ENCODE measurements at regions not wholly inside any gene's neighbourhood (a gene's known extent, or its start where the extent isn't known, plus 50 kb on each side); places are given as distances from the start of the nearest gene placed in this dataset.
"Not testable (repeated sequence)": the region's sequence is repeated elsewhere in the genome, so short reads cannot be mapped to it uniquely, and the experiment has no call there.

- not testable (repeated sequence) for DNase-seq
These were observed 128.8 kb downstream of the PCDH10 start for GRCh38 chr4:133277940-133278339.

DNA sequence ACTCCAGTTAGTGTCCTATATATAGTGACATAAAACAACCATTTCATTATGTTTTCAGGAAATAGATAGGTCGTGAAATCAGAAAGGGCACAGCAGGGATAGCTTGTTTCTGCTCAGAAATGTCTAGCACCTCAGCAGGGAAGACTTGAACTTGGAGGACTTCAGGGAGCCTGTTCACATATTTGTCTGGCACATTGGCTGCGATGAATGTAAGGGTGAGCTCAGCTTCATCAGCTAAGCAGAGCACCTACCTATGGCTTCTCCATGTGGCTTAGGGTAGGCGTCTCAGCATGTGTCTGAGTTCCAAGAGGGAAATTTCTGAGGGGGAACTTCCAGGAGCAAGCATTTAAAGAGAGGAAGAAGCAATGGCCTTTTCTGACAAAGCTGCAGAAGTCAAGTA, 126.2 kb downstream of the PCDH10 start:
- DNase-seq = no peak

GRCh38 chr4:133273401-133273800, 124.3 kb downstream of the PCDH10 start:
- DNase-seq = no peak

- peak; percentile 1 for DNase-seq
These were observed 121.0 kb downstream of the PCDH10 start for GRCh38 chr4:133270021-133270570.

DNA sequence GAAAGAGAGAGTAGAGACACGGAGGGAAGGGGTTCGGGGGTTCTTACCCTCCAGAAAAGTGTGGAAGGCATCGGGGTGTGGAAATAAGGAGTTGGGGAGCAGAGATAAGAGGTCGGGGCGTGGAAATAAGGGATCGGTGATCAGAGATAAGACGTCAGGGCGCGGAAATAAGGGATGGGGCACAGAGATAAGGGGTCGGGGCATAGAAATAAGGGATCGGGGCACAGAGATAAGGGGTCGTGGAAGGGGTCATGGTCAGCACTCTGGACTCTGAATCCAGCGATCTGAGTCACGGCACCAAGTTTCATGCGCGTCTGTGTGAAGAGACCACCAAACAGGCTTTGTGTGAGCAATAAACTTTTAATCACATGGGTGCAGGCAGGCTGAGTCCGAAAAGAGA, 119.1 kb downstream of the PCDH10 start:
- DNase-seq = no peak

DNA sequence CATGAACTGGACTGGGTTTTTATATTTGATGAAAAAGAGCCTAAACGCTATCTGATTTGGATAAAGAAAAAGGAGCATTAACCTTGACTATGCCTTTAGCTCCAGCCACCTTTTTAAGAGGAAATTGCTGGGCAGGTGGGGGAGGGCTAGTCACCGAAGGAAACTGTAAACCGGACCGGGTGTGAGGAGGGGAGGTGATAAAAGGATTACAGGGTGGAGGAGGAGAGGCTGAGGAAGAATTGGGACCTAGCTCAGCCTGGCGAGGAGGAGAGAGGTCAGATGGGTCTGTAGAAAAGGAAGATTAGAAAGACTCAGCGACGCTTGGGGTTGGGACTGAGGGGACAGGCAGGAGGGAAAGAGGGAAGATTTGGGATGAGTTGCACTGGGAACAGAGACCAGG, 118.4 kb downstream of the PCDH10 start:
- not testable (repeated sequence) for DNase-seq

- not testable (repeated sequence) for DNase-seq
These were observed 117.9 kb downstream of the PCDH10 start for GRCh38 chr4:133266966-133267365.

- DNase-seq = not testable (repeated sequence)
These were observed 115.2 kb downstream of the PCDH10 start for GRCh38 chr4:133264251-133264650.

DNA sequence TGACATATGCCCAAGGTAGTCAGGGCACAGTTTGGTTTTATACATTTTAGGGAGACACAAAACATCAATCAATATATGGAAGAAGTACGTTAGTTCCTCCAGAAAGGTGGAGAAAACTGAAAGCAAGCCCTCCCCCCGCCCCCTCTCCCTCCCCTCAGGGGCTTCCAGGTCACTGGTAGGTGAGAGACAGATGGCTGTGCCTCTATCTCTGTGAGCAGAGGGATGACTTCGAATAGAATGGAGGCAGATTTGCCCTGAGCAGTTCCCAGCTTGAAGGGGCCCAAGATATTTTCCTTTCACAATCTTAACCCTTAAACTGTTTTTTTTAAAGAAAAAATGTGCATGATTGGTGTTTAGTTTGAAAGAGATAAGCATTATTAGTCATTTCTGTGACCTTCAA, 114.0 kb downstream of the PCDH10 start:
- DNase-seq = no peak

GRCh38 chr4:133247861-133248260, 98.8 kb downstream of the PCDH10 start:
- DNase-seq = no peak

- no peak for DNase-seq
These were observed 96.1 kb downstream of the PCDH10 start for GRCh38 chr4:133245226-133245625.
